Left renal cortex interstitium (tissue), 4 donors: ENCODE measurements at regions not wholly inside any gene's neighbourhood (a gene's known extent, or its start where the extent isn't known, plus 50 kb on each side); places are given as distances from the start of the nearest gene placed in this dataset.
A peak's percentile ranks its signal among the peaks of the same experiment; 100 is the strongest.

Source experiments
- DNase-seq, 4 donors: peaks; one replicate each; pipeline ENCODE4 v3.0.0-alpha.2; 2013; ENCODE audit warnings: low read depth in 4 of 4, low spot score in 2 of 4, missing footprints in 1 of 4

DNA sequence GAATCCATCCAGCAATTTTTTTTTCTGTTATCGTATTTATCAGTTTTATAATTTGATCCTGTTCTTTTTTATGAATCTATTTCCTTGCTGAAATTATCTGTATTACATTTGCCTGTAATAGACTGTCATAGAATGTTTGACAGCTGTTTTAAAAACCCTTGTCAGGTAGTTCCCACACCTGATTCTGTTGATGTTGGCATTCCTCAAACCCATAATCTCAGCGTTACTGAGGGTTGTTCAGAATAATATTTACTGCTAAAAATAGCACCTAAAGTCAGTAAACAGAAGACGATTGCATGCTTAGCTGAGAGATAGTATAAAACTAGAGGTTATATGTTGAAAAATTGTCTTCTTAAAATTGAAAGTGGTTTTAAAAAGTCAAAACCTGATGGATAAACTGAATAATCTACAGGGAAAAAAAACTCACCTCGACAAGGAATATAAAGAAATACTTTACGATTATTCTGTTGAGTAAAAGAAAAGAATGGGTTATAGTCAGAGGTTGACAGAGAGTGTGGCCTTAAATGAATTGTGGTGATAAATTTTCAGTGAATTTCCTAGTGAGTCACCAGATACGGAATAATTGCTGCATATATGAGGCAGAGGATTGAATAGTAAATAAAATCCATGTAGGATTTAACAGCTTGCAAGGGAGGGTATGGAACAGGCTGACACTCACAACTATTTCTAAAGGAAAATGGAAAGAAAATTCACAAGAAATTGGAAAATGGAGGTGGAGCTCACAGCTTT lies 824.1 kb upstream of the IGFBP3 start:
- DNase-seq: no peak

- no peak for DNase-seq
Measured at GRCh38 chr7:46742601-46743000, 821.5 kb upstream of the IGFBP3 start.

DNA sequence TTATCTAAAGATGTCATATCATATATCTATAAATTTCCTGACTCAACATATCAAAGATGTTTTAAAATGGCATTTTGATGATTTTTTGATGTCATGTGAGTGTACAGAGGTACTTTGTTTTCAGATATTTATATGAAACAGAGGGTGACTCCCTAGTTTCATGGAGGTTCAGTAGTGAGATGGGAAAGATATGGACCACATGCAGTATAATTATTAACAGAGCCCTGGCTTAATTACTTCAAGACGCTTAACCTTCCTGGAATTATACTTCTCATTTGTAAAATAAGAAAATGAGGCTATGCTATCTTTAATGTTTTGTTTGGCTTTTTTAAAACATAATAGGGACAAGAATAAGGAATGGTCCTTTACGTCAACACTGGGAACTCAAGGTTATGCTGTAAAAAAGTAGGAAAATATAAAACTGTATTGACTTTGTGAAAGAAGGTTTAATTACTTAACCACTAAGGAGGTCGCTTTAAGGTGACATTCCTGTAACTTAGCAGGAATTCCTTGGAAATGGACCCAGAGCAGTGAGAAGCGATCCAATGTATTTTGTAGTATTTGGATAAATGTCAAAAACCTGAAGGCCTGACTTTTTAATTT lies 821.0 kb upstream of the IGFBP3 start:
- DNase-seq: peak in 1 of 4 donors; percentile 34

GRCh38 chr7:46741181-46741580 lies 820.1 kb upstream of the IGFBP3 start:
- DNase-seq: no peak

- no peak for DNase-seq
Measured at GRCh38 chr7:46739518-46740234, 818.6 kb upstream of the IGFBP3 start.

DNA sequence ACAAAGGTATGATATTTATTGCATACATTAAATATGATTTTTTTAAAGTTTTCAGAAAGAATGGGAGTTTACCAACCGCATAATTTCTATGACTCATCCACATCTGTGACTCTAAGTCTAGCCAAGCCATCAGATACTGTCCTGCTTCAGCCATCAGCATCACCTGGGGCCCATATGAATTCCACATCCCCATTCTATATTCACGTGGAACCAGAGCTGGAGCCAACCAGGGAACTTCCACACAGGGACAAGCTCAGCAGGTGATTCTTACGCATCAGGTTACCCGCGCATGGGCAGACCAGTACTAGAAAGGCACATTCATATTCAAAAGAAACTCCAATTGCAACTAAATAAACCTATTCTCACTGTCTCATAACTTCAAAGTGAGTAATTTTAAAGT lies 817.7 kb upstream of the IGFBP3 start:
- no peak for DNase-seq

GRCh38 chr7:46738165-46738564 lies 817.1 kb upstream of the IGFBP3 start:
- no peak for DNase-seq

DNA sequence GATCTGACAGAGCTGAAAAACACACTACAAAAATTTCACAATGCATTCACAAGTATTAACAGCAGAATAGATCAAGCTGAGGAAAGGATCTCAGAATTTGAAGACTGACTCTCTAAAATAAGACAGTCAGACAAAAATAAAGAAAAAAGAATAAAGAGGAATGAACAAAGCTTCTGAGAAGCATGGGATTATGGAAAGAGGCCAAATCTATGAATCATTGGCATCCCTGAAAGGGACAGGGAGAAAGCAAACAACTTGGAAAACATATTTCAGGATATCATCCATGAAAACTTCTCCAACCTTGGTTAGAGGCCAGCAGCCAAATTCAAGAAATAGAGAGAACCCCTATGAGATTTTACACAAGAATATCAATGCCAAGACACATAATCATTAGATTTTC lies 804.8 kb upstream of the IGFBP3 start:
- DNase-seq: no peak

DNA sequence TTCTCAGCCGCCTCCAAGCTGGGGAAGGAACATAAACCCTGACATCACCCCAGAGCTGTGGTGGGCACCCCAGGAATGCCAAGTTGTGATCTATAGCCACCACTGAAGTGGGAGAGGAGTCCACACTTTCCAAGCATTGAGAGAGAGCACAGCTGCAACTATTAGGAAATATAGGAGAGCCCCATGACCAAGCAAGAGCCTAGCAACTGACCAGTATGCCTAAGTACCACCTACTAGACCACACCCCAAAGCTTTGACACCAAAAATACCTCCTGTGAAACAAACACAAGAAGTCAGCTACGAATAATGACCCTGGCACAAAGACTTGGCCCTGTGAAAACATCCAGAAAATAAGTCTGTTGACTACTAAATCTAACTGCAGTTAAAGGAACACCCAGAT lies 804.1 kb upstream of the IGFBP3 start:
- DNase-seq: no peak

DNA sequence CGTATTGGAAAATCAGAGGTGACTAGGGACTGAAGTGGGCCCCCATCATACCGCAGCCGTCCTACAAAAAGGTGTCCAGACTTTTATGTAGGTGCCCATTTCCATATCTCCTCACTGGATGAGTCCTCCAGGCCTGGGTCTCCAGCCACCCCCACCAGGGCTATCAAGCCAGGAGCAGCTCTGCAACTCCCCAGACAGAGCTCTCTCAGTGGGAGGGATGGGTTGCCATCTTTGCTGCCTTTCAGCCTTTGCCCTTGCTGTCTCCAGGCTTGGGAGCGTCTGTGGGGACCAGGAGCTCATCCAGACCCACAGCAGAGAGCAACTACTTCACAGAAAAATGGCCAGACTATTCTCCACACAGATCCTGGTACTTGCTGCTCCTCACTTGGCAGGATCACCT lies 802.7 kb upstream of the IGFBP3 start:
- DNase-seq: no peak

- no peak for DNase-seq
Measured at GRCh38 chr7:46723003-46723402, 801.9 kb upstream of the IGFBP3 start.

- DNase-seq: no peak
Measured at GRCh38 chr7:46720761-46721160, 799.7 kb upstream of the IGFBP3 start.

GRCh38 chr7:46719616-46720015 lies 798.5 kb upstream of the IGFBP3 start:
- no peak for DNase-seq

DNA sequence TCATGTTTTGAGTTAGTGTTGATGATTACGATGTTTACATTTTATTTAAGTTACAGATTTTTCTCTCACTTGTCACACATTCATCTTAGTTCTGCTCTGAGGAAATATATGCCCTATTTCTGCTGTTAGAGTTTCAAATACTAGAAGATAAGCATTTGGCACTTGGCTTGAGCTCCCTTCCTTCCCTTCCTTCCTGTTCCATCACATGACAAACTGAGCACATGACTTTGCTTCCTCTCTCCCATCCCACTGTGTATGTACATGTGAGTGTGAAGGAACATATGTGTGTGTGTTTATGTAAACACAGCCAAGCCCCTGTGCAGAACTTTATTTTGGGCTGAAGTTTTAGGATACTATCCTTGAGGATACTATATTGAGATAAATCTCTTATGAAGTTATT lies 795.9 kb upstream of the IGFBP3 start:
- DNase-seq: no peak

- DNase-seq: no peak
Measured at GRCh38 chr7:46715579-46715978, 794.5 kb upstream of the IGFBP3 start.

DNA sequence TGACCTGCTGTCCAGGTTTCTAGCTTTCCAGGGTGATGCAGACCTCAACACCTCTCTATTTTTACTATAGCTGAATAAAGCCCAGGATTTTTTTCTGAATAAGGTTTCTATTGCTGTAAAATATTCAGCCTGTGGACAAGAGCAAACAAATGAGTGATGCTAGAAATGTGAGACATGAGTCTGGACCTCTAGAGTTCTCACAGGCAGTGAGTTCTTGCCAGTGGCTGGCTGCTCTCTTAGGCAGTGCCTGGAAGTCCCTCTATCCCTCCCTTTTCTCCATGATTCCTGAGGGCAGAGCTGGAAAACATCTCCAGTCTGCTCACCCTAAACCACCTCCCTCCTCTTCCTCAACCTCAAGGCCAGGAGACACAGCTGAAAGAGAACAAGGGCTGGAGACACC lies 793.8 kb upstream of the IGFBP3 start:
- no peak for DNase-seq

DNA sequence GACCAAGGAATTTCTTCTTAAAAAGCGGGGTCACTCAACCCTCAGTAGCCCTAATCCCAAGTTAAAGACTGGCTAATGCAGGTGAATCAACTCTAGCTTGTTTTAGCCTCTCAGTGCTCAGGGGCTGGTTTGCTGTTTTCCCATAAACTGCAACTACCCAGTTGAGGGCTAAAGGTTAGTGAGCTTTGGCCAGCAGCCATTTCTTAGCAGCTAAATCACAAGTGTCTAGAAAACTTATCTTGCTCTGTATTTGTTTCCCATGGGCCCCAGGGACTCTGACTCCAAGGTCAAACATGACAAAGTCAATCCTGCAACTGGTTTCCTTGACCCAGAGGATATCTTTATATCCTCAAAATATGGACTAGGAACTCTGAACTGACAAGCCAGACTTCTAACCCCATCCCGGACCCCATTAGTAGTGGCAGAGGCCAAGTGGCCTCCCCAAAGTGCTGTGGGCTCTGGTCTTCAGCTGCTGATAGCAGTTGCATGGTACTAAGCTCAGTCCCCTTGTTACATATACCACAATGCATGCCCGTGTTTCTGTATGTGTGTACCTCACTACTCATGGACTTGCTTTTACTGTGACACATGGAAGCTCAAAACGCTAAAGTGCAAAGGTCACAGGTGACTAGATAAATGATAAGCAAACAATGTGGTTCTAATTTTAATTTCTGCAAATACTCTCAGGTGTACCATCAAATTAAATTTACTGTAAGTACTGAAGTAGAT lies 793.0 kb upstream of the IGFBP3 start:
- peak in 2 of 4 donors; percentile 26 to 58 for DNase-seq

GRCh38 chr7:46710927-46711326 lies 789.9 kb upstream of the IGFBP3 start:
- DNase-seq: no peak

- DNase-seq: no peak
Measured at GRCh38 chr7:46707973-46708372, 786.9 kb upstream of the IGFBP3 start.

GRCh38 chr7:46705386-46706255 lies 784.5 kb upstream of the IGFBP3 start:
- DNase-seq: no peak
